NCI-H146 (cell line): ENCODE measurements at regions not wholly inside any gene's neighbourhood (a gene's known extent, or its start where the extent isn't known, plus 50 kb on each side); places are given as distances from the start of the nearest gene placed in this dataset.
"Not testable (repeated sequence)": the region's sequence is repeated elsewhere in the genome, so short reads cannot be mapped to it uniquely, and the experiment has no call there.

Experiments used
- DNase-seq: peaks from one replicate; lab custom pipeline; 2025; lab: John Stamatoyannopoulos, UW

DNA sequence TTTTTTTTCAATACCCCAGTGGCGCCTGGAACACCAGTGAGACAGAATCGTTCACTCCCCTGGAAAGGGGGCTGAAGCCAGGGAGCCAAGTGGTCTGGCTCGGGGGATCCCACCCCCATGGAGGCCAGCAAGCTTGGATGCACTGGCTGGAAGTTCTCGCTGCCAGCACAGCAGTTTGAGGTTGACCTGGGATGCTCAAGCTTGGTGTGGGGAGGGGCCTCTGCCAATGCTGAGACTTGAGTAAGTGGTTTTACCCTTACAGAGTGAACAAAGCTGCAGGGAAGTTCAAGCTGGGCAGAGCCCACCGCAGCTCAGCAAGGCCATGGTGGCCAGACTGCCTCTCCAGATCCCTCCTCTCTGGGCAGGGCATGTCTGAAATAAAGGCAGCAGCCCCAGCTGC lies 276.2 kb upstream of the CNTN6 start:
- DNase-seq = no peak

DNA sequence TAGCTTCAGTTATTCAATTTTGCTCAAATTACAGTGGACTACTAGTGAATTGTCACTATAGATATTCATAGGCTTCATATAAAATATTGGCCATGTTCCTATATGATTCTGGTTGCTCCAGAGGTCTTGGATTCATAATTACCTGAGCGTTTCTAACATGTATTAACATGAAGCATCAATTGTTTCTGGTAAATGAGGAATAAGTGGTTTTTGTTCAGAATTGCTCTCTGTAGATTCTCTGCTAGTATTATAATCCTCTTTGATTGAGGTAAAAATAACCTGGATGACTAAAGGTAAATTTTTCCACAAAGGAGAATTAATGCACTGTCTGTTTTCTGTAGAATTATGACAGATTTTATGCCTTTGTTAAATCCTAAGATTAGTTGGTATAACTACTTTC lies 258.1 kb upstream of the CNTN6 start:
- DNase-seq = no peak

DNA sequence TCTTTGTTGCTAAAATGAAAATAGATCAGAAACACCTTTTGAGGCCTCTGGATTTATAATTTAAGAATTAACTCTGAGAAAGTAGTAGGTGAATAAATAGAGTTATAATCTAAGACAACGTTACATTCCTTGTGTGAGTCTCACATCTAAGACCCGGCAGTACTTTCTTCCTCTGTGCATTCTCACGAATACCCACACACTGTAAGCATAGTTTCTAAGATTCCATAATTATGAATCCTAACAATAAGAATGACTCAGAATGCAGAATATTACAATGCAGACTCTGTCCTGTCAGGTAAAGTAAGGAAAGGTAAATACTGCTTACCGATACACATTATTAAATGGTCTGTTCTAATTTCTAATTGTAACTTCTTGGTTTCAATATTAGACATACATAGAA lies 257.7 kb upstream of the CNTN6 start:
- no peak for DNase-seq

DNA sequence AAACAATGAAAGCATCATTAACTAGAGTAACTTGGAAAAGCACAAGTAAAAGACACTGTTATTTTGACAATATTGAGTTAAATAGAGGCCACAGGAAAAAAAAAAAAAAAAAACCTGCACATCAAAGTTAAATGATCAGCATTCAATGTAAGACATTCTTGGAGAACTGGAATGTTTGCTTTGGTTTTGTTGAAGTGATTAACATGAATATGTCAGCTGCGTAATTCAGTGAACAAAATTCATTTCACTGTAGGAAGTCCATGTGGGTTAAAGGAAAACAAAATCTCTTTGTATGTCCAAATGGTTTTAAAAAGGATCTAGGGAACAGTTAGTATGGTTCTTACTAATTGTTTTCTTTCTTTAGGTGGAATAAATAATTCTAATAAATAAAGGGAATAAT lies 252.8 kb upstream of the CNTN6 start:
- DNase-seq = no peak

DNA sequence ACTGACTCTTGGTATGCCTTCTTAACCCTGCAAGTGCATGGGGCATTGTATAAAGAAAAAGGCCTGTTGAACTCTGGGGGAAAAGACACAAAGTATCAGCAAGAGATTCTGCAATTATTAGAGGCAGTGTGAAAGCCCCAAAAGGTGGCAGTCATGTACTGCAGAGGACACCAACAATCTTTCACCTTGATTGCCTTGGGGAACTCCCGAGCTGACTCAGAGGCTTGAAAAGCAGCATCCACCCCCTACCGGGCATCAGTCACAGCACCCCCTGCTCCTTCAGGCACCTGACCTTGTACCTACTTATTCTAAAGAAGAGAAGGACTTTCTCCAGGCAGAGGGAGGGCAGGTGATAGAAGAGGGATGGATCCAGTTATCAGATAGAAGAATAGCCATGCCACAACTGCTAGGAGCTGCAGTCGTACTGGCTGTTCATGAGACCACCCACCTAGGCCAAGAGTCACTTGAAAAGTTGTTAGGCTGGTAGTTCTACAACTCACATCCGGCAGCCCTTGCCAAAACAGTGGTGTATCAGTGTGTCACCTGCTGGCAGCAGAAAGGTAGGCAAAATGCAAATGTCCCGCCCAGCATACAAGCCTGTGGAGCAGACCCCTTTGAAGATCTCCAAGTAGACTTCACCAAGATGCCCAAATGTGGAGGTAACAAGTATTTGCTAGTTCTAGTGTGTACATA lies 241.6 kb upstream of the CNTN6 start:
- no peak for DNase-seq

DNA sequence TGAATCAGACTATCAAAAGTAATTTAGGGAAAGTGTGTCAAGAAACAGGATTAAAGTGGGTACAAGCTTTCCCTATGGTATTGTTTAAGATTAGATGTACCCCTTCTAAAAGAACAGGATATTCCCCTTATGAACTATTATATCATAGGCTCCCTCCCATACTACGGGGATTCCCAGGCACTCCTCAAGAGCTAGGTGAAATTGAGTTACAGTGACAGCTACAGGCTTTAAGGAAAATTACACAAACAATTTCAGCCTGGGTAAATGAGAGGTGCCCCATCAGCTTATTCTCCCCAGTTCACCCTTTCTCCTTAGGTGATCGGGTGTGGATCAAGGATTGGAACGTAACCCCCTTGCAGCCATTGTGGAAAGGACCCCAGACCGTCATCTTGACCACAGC lies 240.8 kb upstream of the CNTN6 start:
- DNase-seq = no peak

DNA sequence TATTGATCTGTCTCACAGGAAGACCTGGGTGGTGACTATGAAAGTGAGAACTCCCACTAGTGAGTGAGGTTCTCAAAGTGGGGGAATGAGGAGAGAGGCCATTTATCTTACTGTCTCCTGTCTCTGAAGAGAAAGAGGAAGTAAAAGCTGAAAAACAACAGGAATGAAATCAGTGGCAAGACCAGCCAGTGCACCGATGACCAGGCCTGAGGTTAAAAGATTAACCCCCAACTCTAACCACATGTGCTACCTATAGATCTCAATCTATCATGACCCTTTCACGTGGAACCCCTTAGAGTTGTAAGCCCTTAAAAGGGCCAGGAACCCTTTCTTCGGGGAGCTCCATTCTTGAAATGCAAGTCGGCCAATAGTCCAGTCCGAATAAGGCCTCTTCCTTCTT lies 239.3 kb upstream of the CNTN6 start:
- DNase-seq = no peak

DNA sequence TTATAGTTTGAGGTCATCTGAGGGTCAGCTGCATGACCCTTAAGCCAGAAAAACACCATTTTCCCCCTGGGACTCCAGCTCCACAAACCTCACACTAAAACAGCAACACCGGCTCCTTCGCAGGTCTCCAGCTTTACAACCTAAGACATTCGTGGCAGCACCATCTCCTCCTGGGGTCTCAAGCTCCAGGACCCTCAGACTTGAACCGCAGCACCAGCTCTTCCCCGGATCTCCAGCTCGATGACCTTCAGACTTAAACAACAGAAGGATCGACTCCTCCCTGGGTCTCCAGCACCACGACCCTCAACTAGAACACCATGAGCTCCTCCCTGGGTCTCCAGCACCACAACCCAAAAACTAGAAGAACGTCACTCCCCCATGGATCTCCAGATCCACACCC lies 233.7 kb upstream of the CNTN6 start:
- no peak for DNase-seq

DNA sequence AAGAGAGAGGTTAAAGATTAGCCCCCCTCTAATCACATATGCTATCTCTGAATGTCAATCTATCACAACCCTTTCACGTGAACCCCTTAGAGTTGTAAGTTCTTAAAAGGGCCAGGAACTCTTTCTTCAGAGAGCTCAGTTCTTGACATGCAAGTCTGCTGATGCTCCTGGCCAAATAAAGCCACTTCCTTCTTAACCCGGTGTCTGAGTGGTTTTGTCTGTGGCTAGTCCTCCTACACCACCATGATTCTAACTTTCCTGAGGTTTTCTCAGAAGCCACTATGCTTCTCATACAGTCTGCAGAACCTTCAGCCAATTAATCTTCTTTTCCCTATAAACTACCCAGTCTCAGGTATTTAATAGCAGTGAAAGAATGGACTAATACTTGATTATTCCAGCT lies 231.1 kb upstream of the CNTN6 start:
- no peak for DNase-seq

DNA sequence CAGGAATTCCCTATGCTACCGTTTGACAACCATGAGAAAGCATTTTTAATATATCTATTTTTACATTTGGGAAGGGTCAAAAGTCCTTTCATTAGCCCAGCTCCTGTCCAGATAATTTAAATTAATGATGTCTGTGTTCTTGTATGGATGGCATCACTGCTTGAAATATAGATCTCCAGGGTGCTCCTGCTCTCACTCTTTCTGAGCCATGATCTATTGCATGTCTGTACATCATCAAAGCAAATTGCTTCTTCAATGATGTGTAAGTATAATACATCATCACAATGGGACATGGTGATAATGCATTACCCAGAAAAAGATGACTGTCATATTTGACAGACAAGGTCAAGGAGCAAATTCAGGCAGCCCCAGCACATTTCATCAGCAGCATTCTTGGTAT lies 223.6 kb upstream of the CNTN6 start:
- DNase-seq = no peak

DNA sequence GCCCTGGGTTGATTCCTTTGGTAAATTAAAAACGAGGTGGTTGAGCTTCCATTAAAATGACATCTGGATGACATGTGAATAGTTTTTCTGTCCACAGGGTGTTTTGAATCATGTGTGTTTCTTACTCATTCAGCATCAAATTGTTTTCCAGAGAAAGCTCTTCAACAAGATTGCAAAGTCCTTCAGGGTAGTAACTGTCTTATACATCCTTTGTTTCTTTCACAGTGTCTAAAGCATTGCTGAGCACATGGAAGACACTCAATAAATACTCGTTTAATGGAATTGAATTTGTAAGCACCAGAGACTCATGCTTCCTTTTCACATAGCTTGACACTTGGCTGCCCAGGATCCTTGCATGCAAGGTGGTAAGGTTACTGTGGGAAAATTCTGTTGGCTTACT lies 223.1 kb upstream of the CNTN6 start:
- no peak for DNase-seq

DNA sequence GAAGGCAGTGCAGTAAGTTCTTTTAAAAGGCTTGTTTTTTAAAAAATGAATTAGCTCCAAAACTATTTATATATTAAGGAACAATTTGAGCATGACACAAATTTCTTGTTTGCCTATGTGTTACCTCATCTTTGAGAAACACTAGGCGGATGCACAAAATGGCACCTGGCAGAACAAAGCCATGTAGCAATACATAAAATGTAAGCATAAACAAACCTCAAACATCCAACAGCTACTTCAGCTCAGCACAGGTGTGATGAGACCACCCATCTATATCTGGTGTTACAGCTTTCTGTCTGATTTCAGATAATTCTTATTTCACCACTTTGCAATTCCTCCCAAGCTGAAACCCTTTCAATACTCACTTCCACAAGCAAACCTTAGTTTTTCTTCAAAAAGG lies 221.2 kb upstream of the CNTN6 start:
- DNase-seq = no peak

DNA sequence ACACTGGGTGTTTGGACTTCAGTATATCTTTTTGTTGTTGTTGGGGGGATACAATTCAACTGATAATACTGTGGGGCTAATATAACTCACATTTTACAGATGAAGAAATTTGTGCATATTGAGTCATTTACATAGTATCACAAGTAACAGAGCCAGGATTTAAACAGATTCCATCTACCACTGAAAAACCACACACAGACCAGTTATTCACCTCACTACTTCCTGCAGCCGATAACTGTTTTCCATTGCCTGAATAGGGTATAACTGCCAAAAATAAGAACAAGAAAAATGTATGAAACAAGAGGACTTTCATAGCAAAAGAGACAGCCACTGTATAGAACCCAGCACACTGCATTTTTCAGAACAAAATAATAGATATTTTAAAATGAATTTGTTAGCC lies 215.8 kb upstream of the CNTN6 start:
- no peak for DNase-seq

DNA sequence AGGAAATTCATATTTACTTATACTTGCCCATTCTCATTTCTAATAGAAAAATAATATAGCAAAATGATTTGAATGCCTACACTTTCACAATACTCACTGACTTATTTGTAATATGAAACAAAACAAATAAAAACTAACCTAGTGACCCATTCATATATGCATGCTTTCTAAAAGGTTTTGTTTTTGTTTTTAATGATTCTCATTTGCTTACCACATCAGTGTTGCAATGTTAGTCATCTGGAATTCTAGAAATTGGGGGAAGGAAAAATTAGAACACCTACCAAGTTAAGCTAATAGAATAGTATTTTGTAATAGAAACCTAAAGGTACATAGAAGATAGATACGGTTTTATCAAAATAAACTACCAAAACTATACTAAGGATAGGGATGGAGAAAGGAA lies 214.1 kb upstream of the CNTN6 start:
- DNase-seq = no peak

DNA sequence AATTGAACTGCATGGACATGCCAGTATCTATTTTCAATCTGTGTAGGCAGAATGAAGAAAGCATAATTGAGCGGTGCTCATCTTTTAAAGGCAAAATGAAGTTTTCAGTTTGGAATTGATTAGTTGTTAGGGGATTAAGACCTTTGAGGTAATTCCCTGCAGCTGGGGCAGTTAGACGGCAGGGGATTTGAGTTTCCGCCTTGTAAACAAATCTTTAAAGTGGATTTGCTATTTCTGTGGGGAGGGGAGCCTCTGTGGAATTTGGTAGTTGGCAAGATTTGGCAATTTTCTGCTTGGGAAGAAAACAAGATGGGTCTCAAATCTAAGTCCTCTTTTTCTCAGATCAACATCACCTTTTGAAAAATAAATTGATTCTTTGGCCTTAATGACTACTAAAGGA lies 212.5 kb upstream of the CNTN6 start:
- DNase-seq = no peak

DNA sequence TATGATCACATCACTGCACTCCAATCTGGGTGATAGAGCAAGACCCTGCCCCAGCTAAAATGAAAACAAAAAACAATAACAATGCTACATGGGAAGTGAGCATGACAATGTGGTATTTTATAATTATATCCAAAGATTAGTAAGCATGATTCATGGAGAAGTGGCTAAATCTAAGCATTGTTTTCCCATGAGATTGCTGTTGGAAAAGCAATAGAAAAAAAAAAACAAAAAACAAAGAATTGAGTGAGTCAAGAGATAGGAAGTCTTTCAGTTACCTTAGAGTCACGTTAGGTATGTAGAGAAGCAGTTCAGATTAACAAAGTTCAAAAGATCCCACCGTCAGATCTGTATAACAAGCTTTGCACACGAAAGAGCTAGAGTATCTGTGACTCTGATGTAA lies 210.3 kb upstream of the CNTN6 start:
- no peak for DNase-seq

DNA sequence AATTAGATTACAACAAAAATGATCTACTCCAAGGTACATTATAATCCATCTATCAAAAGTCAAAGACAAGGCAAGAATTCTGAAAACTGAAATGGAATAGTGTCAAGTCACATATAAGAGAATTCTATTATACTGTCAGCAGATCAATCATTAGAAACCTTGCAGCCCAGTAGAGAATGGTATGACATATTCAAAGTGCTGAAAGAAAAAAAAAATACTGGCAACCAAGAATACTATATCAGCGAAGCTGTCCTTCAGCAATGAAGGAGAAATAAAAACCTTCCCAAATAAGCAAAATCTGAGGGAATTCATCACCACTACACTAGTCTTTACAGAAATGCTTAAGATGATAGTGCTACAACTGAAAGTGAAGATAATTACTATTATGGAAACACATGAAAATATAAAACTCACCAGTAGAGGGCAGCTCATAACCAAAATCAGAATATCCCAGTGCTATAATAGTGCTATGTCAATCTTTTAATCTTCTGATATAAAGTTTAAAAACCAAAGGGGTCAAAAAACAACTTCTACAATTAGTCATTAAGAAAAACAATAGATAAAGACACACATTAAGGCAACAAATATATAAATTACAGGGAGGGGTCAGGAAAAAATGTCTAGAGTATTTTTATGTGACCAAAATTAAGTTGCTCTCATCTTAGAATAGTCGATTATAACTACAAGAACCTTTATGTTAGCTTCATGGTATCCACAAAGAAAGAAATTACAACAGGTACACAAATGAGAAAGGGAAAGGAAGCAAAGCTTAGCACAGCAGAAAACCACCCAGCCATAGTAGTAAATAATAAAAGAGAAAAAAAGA lies 190.7 kb upstream of the CNTN6 start:
- no peak for DNase-seq

DNA sequence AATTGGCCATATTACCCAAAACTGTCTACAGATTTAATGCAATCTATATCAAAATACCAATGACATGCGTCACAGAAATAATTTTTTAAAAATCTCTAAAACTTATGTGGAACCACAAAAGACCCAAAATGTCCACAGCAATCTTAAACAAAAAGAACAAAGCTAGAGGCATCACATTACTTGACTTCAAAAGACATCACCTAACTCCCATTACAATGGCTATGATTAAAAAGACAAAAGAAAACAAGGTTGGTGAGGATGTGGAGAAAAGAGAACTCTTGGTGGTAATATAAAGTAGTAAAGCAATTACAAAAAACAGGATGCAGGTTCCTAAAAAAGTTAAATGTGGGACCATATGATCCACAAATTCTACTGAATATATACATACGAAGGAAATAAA lies 187.6 kb upstream of the CNTN6 start:
- no peak for DNase-seq

DNA sequence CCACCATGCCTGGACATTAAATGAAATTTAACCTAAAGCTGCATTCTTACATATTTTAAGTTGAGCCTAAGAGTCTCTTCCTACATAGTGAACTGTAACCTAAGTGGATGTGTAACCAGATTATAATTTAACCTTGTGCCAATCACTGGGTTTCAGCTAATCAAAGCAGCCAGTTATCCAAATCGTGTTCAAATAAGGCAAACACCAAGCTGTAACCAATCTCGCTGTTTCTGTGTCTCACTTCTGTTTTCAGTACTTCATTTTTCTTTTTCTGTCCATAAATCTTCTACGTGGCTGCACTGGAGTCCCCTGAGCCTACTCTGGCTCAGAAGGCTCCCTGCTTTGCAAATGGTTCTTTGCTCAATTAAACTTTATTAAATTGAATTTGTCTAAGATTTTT lies 186.1 kb upstream of the CNTN6 start:
- no peak for DNase-seq

DNA sequence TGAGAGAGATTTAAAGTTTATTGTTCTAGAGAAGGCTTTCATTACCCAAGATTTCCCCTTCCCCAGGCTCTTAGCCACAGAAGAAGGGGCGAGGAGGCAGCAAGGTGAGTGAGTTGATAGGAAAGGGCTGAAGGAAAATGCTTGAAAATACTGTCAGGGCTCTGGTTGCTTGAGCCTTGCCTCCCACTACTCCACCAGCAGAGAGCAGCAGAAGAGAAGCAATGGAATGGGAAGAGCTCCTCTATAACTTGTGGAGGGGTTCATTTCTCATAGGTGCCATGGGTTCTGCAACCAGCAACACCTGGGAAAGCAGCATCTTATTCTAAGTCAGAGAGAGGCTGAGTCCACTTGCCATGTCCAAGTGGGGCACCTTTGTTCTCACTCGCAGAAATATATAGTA lies 184.0 kb upstream of the CNTN6 start:
- no peak for DNase-seq

DNA sequence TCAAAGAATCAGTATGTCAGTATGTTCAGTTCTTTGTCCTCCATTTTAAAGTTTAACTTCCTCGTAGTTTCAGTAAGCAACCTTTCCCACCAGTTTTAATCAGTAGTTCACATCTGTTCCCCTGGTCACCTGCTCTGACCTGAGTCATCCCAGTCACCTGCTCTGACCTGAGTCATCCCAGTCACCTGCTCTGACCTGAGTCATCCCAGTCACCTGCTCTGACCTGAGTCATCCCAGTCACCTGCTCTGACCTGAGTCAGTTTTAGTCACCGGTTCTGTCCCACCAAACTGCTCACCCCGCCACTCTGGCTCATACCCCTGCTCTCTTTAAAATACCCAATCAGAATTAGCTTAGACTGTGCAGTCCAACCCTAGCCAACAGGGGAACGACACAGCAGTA lies 180.1 kb upstream of the CNTN6 start:
- DNase-seq = not testable (repeated sequence)

DNA sequence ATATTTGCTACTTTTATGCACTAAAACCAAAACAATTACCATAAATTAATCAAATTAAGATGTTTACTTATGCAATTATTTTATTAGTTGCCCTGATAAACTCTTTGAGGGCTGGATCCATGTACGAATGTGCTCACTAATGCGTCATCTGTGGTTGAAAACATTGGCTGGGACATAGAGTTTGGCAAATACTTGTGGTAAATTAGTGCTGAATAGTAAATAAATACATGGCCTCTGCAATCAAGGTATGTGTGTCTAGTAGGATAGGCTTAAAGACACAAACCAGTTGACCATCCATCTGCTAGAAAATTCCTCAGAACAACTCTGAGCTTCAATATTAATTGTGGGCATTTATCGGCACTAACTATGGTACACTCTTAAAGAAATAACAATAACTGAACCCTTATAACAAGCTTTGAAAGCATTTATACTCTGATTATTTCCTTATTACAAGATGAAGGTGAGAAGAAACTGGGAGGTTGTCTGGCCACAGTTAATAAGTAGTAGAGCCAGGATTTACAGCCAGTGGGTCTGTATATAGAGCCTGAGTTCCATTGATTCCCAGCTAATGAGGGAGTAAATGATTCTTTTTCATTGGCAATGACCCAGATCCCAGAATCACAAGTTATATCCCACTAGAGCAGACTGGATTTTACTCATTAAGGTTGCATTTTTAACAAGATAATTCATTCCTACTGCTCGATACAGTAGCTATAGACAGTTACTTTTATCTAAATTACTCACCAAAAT lies 169.5 kb upstream of the CNTN6 start:
- DNase-seq = no peak

DNA sequence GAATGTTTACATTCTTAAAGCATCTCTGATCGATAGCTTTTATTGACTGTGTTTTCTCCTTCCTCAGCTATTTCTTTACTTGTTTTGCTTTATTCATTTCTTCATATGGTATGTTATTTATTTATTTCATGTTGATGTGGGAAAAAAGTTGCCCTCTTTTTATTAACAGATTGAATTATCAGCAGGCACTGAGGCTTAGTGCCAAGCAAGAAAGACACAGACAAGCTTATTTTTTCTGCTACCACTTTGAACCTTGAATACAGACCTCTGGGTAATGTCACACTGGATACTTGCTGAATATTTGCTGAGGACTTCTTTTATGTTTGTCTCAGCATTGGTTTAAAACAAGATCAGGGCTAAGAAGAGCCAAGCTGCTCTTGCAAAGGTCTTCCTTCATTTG lies 162.0 kb upstream of the CNTN6 start:
- no peak for DNase-seq
